H1 (cell line): ENCODE measurements at regions not wholly inside any gene's neighbourhood (a gene's known extent, or its start where the extent isn't known, plus 50 kb on each side); places are given as distances from the start of the nearest gene placed in this dataset.

Experiments used
- CTCF ChIA-PET: fragments of 300-600 bp; sonication (Branson Sonifier 250); formaldehyde crosslinking; loops from one replicate; lab custom pipeline; 2021; ENCODE audit not compliant: partially characterized antibody; lab: Charles Lee
- POLR2A ChIA-PET: fragments of 300-600 bp; sonication (Branson Sonifier 250); formaldehyde crosslinking; loops from one replicate; lab custom pipeline; 2021; ENCODE audit warnings: inconsistent platforms; ENCODE audit not compliant: partially characterized antibody; lab: Charles Lee
- DNase-seq, 2 experiments: peaks; one replicate each; pipeline versions ENCODE4 v3.0.0 to v3.0.0-alpha.2; 2010 to 2022; ENCODE audit warnings: low spot score in 2 of 2, low read depth in 1 of 2, mixed read lengths in 1 of 2
- FAIRE-seq: peaks from 2 replicates; lab custom pipeline; 2011; peaks lifted over from hg19 to GRCh38; lab: Jason Lieb, UNC
- H2AFZ ChIP-seq: 2 replicates; pipeline ENCODE4 v1.8.1; 2012; ENCODE audit warnings: low read length, inconsistent platforms
- H2AK5ac ChIP-seq: 2 replicates; pipeline ENCODE4 v1.6.1; 2013; ENCODE audit warnings: low read depth, low read length
- H2BK120ac ChIP-seq: replicated peaks from 2 replicates; pipeline ENCODE3; 2013; ENCODE audit warnings: low read depth, low read length, inconsistent platforms
- H2BK12ac ChIP-seq: 2 replicates; pipeline ENCODE4 v1.6.1; 2013; ENCODE audit warnings: low read depth, low read length
- H2BK15ac ChIP-seq: 2 replicates; pipeline ENCODE4 v1.6.1; 2013; ENCODE audit warnings: low read length
- H2BK20ac ChIP-seq: 2 replicates; pipeline ENCODE4 v1.6.1; 2013; ENCODE audit warnings: low read length
- H2BK5ac ChIP-seq: 2 replicates; pipeline ENCODE4 v1.6.1; 2013; ENCODE audit warnings: low read depth, low read length
- H3K14ac ChIP-seq: 2 replicates; pipeline ENCODE4 v1.6.1; 2013; ENCODE audit warnings: inconsistent platforms; ENCODE audit not compliant: insufficient read length
- H3K18ac ChIP-seq: 2 replicates; pipeline ENCODE4 v1.6.1; 2013; ENCODE audit warnings: low read length; ENCODE audit errors: extremely low read depth
- H3K23ac ChIP-seq: 2 replicates; pipeline ENCODE4 v1.6.1; 2013; ENCODE audit warnings: inconsistent platforms; ENCODE audit not compliant: insufficient read length
- H3K23me2 ChIP-seq: 2 replicates; pipeline ENCODE4 v1.6.1; 2013; ENCODE audit warnings: low read depth, low read length
- H3K27ac ChIP-seq: 2 replicates; pipeline ENCODE4 v1.6.1; 2011; ENCODE audit warnings: low read depth, low read length, inconsistent platforms
- H3K27me3 ChIP-seq, 4 experiments: replicated peaks in 1 of 4; 1 replicate in 1 of 4; 2 replicates in 3 of 4; pipeline versions ENCODE4 v1.6.1 to v1.8.1; 2011 to 2013; ENCODE audit warnings: low read length in 3 of 4, mild to moderate bottlenecking in 3 of 4, inconsistent platforms in 2 of 4, mixed read lengths in 2 of 4, moderate library complexity in 1 of 4; ENCODE audit not compliant: control insufficient read depth in 3 of 4, insufficient read depth in 3 of 4; ENCODE audit errors: extremely low read depth in 1 of 4
- H3K36me3 ChIP-seq, 4 experiments: 2 replicates each; pipeline versions ENCODE4 v1.6.1 to v1.8.1; 2011 to 2013; ENCODE audit warnings: mild to moderate bottlenecking in 4 of 4, low read length in 3 of 4, moderate library complexity in 2 of 4, control low read depth in 1 of 4, inconsistent platforms in 1 of 4; ENCODE audit not compliant: insufficient read depth in 4 of 4, control insufficient read depth in 2 of 4
- H3K4ac ChIP-seq: replicated peaks from 2 replicates; pipeline ENCODE3; 2013; ENCODE audit warnings: low read length, low read depth, mixed read lengths, inconsistent platforms; ENCODE audit not compliant: insufficient read length
- H3K4me1 ChIP-seq, 4 experiments: replicated peaks in 1 of 4; 1 replicate in 1 of 4; 2 replicates in 3 of 4; pipeline versions ENCODE4 v1.6.1 to v1.8.1; 2011 to 2013; ENCODE audit warnings: low read length in 3 of 4, inconsistent platforms in 2 of 4, mixed read lengths in 1 of 4; ENCODE audit not compliant: insufficient read depth in 4 of 4, control insufficient read depth in 3 of 4
- H3K4me2 ChIP-seq, 2 experiments: 2 replicates each; pipeline versions ENCODE4 v1.6.1 to v1.8.1; 2011 to 2013; ENCODE audit warnings: low read depth in 2 of 2, low read length in 2 of 2, control low read depth in 1 of 2, inconsistent platforms in 1 of 2, mild to moderate bottlenecking in 1 of 2; ENCODE audit not compliant: insufficient read depth in 1 of 2
- H3K4me3 ChIP-seq, 4 experiments: fragments of 200-600, 300-600 bp in 1 of 4; sonication (generic), shearing (Covaris generic), sonication (Bioruptor Twin) in 1 of 4; 2 replicates each; pipeline versions ENCODE4 v1.5.1 to v1.8.1; 2011 to 2016; ENCODE audit warnings: low read length in 4 of 4, low read depth in 3 of 4, control low read depth in 2 of 4, inconsistent platforms in 2 of 4, mild to moderate bottlenecking in 2 of 4, mixed read lengths in 1 of 4, moderate library complexity in 1 of 4; ENCODE audit not compliant: insufficient read depth in 2 of 4; ENCODE audit errors: extremely low read depth in 1 of 4
- H3K56ac ChIP-seq: replicated peaks from 2 replicates; pipeline ENCODE3; 2013; ENCODE audit warnings: low read depth, mild to moderate bottlenecking, mixed read lengths, low read length, inconsistent platforms; ENCODE audit not compliant: insufficient read length
- H3K79me1 ChIP-seq: 2 replicates; pipeline ENCODE4 v1.6.1; 2013; ENCODE audit warnings: low read depth, low read length, control low read depth
- H3K79me2 ChIP-seq, 2 experiments: 2 replicates each; pipeline versions ENCODE4 v1.6.1 to v1.8.1; 2012 to 2013; ENCODE audit warnings: low read length in 2 of 2, mild to moderate bottlenecking in 2 of 2, inconsistent platforms in 1 of 2; ENCODE audit not compliant: insufficient read depth in 2 of 2, control insufficient read depth in 1 of 2
- H3K9ac ChIP-seq, 4 experiments: replicated peaks in 1 of 4; 1 replicate in 1 of 4; 2 replicates in 3 of 4; pipeline versions ENCODE4 v1.6.1 to v1.8.1; 2011 to 2013; ENCODE audit warnings: low read depth in 3 of 4, low read length in 3 of 4, control low read depth in 2 of 4, mild to moderate bottlenecking in 2 of 4, moderate library complexity in 2 of 4, inconsistent platforms in 1 of 4; ENCODE audit errors: extremely low read depth in 1 of 4
- H3K9me3 ChIP-seq, 2 experiments: 2 replicates each; pipeline versions ENCODE4 v1.6.1 to v1.8.1; 2012 to 2013; ENCODE audit warnings: mild to moderate bottlenecking in 2 of 2, moderate library complexity in 2 of 2, control low read depth in 1 of 2, inconsistent platforms in 1 of 2, low read depth in 1 of 2, low read length in 1 of 2, mixed read lengths in 1 of 2; ENCODE audit not compliant: insufficient read depth in 2 of 2
- H4K20me1 ChIP-seq, 2 experiments: replicated peaks in 1 of 2; 2 replicates each; pipeline versions ENCODE3 to v1.8.1; 2011 to 2013; ENCODE audit warnings: inconsistent platforms in 2 of 2, low read length in 2 of 2, mild to moderate bottlenecking in 1 of 2; ENCODE audit not compliant: insufficient read depth in 2 of 2, control insufficient read depth in 1 of 2
- H4K5ac ChIP-seq: 2 replicates; pipeline ENCODE4 v1.6.1; 2013; ENCODE audit warnings: low read length, low read depth, mixed read lengths, inconsistent platforms; ENCODE audit not compliant: insufficient read length
- H4K8ac ChIP-seq: 2 replicates; pipeline ENCODE4 v1.8.0; 2013; ENCODE audit warnings: mild to moderate bottlenecking, moderate library complexity, low read length, inconsistent platforms; ENCODE audit not compliant: insufficient read depth; ENCODE audit errors: extremely low read depth
- H4K91ac ChIP-seq: replicated peaks from 2 replicates; pipeline ENCODE3; 2013; ENCODE audit warnings: low read length, mixed read lengths, inconsistent platforms; ENCODE audit not compliant: insufficient read length
- SRF ChIP-seq: IDR thresholded peaks from 2 replicates; pipeline ENCODE4 v1.6.1; 2011; ENCODE audit warnings: mild to moderate bottlenecking, low read depth, low read length, moderate library complexity
- USF2 ChIP-seq: IDR thresholded peaks from 2 replicates; pipeline ENCODE4 v1.6.1; 2011; ENCODE audit warnings: low read length, improper control_type of control experiment
- WGBS, 2 experiments: shearing (Covaris generic) in 1 of 2; methylation state at CpG; one replicate each; pipeline versions ENCODE4 v1.1.6 to v1.1.7; 2013 to 2015; ENCODE audit warnings: low lambda C conversion rate in 2 of 2, mixed read lengths in 2 of 2, inconsistent platforms in 1 of 2, low coverage in 1 of 2, missing lambda C conversion rate in 1 of 2; ENCODE audit not compliant: insufficient replicate concordance in 2 of 2, insufficient coverage in 1 of 2, insufficient read length in 1 of 2; ENCODE audit errors: extremely low coverage in 1 of 2, missing lambda C conversion rate in 1 of 2; 5-methylcytosine and 5-hydroxymethylcytosine counted together

- Histone ChIP-seq H3K4me2 (no peak overlapping the region), H3K4ac (no peak overlapping the region), H3K36me3 (no peaks in the 10 kb centered on the region), H3K27me3 (no peaks in the 10 kb centered on the region), H4K91ac (no peak overlapping the region), H4K5ac (no peak overlapping the region), H2BK5ac (no peak overlapping the region), H2AFZ (no peak overlapping the region), H3K4me1 (no peaks in the 10 kb centered on the region), H3K9ac (no peak overlapping the region), H3K79me1 (no peaks in the 10 kb centered on the region), H3K18ac (no peak overlapping the region), H2BK120ac (no peak overlapping the region), H3K4me3 (no peak overlapping the region), H2BK15ac (no peak overlapping the region), H3K23me2 (peaks cover 3% of the 10 kb centered on the region; the same call in 1 of the 2 replicates), H3K56ac (no peak overlapping the region), H3K14ac (no peak overlapping the region), H2AK5ac (no peak overlapping the region)
- no peak for FAIRE-seq
- CTCF ChIA-PET = interaction anchor here (1.3 kb wide), 1 partner anchor 217 kb away, joined by 3 read pairs; no protein-coding TSS in a partner anchor
- WGBS, 2 experiments = 72% methylated on average over 1 of the region's 1 CpG; no CpG with 5 or more reads in 1 of the 2 experiments
- POLR2A ChIA-PET = no interaction called here
- TF ChIP-seq USF2 = no peak
- no peak for TF ChIP-seq SRF
- TF ChIP-seq, all 59 proteins: peak for 0
- no peak for DNase-seq
- Histone ChIP-seq H2BK20ac (no peak overlapping the region), H2BK12ac (no peak overlapping the region), H3K23ac (no peak overlapping the region), H3K79me2 (no peaks in the 10 kb centered on the region), H4K8ac (no peak overlapping the region), H3K27ac (no peak overlapping the region), H3K9me3 (no peaks in the 10 kb centered on the region), H4K20me1 (no peaks in the 10 kb centered on the region)
Measured at GRCh38 chr18:7490104-7490503, 77.0 kb upstream of the PTPRM start.
